Medulla oblongata (tissue), 1 donor: ENCODE measurements at regions not wholly inside any gene's neighbourhood (a gene's known extent, or its start where the extent isn't known, plus 50 kb on each side); places are given as distances from the start of the nearest gene placed in this dataset.

Experiments
- DNase-seq: peaks from one replicate; pipeline ENCODE4 v3.0.0-alpha.2; 2015; ENCODE audit errors: extremely low spot score

DNA sequence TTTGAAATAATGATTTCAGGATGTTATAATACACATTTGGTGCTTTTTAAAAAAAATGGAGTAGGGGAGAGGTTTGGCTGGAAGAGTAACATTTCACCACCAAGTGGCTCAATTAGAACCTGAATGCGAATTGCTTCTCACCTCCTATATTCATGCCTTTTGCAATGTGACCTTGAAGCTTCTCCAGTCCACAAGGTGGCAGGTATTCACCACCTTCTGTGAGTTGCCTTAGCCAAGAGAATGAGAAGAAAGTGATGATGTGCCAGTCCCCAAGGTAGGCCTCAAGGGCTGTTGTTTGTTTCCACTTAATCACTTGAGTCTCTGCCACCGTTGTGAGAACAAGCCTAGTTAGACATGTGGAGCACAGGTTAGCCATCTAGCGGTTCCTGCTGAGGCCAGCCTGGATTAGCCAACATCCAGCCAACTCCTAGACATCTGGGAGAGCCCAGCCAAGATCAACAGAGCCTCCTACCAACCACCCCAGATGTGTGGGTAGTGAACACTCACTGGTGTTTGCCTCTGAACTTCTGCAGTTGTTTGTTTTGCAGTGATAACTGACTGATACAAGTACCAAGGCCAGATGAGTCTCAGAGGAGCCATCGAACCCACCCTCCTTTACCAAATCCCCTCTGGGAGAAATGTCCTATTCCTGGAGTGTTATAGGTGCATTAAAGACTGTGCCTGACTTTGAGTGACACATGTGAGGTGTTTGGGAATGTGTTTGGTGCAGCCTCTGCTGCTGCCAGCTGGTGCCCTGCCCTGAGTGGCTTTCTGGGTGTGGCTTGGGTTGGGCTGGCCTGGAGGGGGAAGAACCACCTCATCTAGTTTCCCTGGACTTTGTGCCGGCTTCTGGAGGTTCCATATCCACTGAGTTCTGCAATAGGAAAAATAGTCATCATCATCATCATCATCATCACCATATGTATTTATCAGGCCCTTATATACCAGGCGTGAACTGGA, 132.5 kb upstream of the RFLNA start:
- no peak for DNase-seq

DNA sequence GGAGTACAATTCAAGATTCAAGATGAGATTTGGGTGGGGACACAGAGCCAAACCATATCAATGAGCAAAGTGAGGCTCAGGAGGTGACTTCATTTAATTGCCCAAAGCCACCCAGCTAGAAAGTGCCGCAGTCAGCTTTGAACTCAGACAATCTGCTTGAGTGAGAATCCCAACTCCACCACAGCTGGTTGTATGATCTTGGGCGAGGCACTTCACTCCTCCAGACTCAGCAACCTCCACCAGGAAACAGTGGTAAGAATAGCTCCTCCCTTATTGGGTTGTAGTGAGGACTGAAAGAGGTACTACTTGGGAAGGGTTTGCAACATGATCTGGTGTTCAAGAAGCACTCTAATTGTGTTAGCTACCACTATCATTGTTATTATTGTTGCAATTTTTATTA, 129.2 kb upstream of the RFLNA start:
- DNase-seq, result no peak

DNA sequence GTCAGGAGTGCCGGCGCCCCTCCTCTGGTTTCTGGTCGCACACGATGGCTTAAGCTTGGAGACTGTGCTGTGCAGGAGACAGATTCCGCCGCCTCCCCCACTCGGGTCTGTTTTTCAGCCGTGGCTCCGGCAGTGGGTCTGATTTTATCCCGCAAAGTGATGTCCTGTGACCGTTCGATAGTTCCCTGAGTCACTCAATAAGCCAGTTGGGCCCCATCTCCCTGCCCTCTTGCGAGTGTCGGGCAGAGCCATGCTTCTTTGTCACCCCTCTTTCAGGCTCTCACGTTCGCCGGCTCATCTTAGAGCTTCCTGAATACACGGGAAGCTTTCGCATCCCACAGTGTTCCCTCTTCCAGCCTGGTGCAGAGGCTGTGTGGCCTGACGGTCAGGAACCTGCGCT, 127.8 kb upstream of the RFLNA start:
- no peak for DNase-seq

DNA sequence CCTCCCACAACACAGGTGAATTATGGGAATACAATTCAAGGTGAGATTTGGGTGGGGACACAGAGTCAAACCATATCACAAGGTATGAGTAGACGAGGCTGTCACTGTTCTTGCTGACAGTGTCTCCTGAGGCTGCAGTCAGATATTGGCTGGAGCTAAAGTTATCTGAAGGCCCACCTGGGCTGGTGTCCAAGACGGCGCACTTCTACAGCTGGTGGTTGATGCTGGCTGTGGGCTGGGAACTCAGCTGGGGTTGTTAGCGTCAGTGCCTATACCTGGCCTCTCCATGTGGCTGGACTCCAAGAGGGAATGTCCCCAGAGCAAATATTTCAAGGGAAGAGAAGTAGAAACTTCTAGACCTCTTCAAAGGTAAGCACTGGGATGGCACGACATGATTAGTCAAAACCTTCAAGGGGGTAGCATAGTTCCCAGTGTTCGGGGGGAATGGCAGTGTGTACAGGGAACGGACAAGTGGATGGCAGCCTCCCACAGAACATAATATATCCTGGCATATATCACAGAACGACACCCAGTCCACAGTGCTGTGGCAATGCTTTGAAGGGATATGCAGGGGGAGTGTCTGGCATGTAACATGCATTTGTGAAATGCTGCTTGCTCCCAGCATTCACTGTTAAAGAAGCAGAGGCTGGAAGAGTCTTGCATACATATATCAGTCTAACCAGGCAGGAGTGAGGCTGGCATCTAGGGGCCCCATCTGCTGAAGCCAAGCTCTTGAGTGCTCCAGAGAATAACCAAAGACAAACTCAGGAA, 126.7 kb upstream of the RFLNA start:
- DNase-seq, result no peak

DNA sequence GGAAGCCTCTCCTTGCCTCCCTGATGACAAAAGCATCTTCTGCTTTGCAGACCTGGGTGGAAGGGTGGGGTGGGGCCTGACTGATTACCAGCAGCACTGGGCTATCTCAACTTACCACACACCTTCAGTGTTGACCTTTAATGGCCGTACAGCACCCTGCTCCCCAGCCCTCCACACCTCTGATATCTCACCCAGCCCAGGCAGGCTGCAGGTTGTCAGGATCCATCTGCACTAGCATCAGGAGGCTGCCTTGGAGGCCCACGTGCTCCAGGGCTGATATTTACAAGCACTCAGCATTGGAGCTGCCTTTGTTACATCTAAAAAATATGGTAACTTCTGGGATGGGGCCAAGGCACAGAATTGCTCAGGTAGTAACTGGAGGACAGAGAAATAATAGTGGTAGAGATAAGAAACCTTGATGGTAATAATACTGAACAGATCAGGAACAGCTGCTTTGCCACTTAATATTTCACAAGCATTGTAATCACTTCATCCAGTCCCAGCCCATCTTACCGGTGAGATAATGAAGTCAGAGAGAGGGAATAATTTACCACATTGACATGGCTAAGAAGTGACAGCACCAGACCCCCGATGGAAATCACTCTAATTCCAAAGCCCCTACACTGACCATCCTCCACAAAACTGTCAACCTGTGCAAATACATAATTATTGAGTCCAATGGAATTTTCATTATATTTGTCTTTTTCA, 125.2 kb upstream of the RFLNA start:
- DNase-seq, result no peak

DNA sequence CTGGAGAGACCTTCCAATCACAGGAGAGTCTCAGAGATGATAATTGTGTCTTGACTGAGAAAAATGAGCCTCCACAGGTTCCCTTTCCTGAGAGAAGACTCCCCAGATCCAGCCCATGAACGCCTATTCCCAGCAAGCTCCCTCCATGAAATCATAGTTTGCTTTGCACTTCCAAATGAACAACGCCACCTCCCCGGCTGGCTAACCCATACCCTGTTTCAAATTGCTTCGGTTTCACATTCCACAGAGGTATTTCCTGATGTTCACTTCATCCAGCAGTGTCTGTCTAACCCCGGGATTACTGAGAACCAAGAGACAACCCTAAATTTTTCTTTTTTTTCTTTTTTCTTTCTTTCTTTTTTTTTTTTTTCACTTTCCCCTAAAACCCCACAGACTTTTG, 124.1 kb upstream of the RFLNA start:
- DNase-seq, result no peak

DNA sequence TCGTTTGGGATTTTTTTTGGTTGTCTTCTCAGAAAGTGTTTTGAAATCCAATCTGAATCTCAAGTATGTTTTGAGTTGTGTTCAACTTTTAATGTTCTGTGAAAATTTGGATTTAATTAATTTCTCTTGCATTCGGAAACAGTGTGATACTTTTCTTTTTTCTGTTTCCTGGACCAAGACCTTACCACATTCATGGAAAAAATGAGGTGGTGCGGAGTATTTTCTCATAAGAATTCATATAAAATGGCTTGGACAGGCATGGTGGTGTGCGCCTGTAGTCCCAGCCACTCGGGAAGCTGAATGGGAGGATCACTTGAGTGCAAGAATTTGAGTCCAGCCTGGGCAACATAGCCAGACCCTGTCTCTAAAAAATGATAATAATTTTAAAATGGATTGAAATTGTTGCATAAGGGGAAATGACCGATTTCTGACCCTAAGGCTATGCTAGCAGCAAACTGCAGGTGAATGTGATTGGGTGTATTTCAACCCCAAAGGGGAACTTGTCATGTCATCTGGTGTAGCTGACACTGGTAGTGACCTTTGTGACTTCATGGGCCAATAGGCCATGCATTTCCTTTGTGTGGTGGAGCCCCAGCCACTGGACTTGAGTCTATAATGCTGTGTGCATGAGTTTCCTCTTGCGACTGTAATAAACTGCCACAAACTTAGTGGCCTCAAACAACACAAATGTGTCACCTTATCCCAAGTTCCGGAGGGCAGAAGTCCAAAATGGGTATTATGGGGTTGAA, 123.5 kb upstream of the RFLNA start:
- DNase-seq, result no peak

DNA sequence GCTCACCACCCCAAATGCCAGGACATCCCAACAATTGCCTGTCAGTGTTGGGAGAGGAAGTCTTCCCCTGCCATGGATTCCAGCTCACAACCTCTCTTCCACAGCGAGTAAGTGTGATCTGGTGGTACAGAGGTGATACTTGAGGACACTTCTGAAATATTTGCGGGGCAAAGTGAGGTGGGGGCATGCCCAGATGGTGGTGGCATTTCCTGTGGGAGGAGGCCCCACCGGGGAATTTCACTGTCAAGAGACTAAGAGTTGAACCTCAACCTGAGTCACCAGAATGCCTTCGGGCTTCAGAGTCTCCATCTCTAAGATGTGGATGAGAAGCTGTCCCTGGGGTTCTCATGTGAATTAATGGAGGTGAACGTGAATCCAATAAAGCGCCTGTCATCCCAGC, 122.3 kb upstream of the RFLNA start:
- DNase-seq, result no peak

DNA sequence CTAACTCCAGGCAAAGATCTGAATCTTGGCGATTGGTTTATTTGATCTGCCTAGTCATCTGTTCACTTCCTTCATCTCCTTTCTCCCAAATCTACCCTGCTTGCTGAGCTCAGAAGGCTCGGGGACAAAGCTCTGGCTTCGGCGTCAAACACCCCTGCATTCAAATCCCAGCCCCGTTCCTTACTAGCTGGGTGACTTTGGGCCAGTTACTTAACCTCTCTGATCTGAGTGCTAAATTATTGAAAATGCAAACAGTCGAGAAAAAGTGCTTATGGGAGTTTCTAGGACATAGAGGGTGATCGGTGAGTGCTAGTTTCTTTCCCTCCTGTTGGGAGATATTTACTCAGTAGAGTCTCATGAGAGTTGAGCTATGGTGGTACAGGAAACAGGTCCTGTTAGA, 121.2 kb upstream of the RFLNA start:
- no peak for DNase-seq

DNA sequence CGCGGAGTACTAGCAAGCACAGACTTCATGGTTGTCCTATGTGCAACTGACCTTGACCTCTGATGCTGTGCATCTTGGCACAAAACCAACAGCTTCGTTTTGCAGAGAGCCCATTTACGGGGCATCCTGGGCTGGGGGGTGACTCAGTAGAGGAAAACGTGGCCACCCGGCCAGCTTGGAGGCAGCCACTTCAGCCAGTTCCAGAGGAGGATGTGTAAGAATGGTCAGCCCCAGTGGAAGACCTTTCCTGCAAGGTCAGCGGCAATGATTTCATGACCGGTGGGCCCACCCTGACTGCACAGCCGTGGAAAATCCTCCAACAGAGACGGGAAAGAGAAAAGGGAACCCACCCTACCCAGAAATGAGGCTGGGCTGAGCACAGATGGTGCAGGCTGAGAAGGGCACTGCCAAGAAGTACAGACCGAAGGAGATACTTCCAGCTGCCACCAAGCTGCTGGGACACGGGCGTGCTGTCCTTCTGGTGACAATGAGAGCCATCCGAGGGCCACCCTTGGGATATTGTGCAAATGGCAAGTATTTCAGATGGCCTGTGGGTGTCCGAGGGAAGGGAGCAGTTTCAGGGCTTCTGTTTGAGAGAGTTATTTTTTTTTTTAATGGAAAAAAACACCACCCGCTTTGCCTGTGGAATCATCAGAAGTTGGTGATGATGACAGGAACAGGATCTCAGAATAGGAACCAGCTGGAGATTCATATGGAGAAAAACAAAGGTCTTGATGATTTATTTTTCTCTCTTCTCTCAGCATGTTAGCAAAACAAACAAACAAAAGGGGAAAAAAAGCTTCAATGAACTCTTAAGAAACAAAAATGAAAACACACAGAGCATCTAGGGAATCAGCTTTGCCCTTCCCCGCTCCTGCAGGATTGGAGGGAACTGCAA, 120.2 kb upstream of the RFLNA start:
- DNase-seq, result no peak

DNA sequence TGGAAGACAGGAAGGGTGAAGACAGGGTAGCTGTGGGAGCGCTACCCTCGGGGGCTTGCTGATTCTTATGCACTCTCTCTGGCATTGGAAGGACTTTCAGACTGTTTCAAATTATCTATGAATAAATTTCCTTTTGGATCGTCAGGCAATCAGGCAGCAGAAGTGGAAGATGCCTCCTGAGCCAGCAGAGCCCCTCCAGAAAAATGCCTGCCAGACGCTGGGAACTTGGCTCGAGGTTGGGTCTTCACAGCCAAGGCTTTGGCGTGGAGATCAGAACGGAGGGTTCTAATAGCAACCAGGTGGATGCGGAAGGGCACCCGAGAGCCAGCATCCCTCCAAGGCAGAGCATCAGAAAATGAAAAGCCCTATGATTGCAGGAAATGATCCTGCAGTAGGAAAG, 119.2 kb upstream of the RFLNA start:
- no peak for DNase-seq

DNA sequence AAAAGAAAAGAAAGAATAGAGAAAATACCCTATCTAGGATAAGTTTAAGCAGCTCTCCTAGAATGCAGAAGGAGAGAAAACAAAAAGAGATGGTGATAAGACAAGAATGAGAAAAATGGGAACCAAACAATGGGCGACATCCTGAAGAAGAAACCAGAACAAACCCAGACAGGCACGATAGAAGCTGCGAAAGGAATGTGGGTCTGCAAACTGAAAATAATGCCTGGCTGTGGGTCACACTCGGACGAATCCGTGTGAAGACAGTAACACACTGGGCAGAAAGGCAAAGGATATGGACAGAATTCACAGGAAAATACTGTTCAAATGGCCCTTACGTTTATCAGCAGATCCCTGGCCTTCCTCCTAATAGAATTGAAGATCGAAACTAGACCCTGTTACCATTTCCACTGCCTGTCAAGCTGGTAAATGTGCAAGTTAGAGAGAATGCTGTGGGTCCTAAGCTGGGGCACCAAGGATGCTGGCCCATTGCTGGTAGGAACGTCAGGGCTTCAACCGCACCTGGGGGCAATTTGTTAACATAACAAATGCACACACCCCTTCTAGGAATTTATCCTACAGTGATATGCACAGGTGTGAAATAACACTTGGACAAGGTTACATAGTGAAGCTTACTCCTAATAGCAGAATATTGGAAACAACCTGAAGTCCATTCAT, 117.5 kb upstream of the RFLNA start:
- no peak for DNase-seq

DNA sequence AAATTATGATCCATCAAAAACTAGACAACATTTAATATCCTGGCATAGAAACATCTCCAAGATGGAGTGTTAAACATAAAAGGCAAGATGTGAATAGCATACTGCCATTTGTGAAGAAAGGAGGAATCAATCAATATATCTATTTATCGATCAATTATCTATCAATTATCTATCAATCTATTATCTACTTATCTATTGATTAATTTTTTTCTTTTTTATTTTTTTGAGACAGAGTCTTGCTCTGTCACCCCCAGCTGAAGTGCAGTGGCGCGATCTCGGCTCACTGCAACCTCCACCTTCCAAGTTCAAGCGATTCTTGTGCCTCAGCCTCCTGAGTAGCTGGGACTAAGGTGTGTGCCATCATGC, 117.0 kb upstream of the RFLNA start:
- no peak for DNase-seq

DNA sequence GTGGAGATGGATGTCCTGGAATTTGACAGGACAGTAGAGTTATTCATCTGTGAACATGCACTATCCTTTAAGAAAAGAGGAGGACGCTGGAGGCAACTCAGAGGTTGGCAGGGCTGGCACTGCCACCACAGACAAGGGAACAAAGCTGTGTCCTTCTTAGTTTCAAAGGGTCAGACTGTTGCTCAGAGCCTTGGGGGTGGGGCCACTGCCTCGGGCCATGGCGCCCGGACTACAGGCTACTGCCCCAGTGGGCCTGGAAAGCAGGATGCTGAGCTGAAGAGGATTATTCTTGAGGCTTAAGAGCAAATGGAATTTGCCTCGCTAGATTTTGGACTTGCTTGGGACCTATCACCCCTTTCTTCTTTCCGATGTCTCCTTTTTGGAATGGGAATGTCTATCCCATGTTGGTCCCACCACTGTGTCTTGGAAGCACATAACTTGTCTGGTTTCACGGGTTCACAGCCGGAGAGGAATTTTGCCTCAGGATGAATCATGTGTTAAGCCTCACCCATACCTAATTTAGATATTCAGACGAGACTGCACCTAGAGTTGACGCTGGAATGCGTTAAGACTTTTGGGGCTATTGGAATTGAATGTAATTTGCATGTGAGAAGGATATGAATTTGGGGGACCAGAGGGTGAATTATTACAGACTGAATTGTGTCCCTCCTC, 114.8 kb upstream of the RFLNA start:
- DNase-seq, result no peak

DNA sequence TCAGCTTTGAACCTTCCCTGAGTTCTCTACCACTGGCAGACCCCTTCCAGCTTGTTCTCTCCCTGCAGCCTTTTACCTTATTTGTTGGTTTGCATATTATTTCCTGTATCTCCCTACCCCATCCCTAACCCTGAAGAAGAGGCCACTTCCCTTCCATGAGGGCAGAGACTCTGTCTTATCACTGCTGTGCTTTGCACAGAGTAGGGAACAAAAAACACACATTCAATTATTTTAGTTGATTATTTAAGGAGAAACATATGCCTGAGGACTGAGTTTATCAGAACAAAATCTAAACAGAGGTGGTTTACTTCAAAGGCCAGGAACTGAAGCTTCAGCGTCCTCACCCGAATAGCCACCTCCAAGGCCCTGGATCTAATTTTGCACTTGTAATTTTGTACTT, 111.7 kb upstream of the RFLNA start:
- DNase-seq, result no peak

DNA sequence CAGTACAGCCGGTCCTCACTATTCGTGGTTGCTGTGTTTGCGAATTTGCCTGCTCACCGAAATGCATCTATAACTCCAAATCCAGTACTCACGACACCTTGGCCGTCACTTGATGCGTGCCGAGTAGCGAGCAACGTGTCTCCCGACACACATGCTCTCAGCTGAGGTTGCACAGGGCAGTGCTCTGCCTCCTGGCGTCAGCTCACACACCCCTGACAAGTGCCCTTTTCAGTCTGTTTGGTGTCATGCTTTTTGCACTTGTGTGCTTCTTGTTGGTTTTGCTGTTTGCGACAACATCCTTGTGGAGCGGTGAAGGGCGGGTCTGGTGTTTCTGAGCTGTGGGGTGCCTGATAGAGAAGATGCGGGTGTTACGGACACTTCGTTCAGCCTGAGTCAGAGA, 110.4 kb upstream of the RFLNA start:
- DNase-seq, result no peak

DNA sequence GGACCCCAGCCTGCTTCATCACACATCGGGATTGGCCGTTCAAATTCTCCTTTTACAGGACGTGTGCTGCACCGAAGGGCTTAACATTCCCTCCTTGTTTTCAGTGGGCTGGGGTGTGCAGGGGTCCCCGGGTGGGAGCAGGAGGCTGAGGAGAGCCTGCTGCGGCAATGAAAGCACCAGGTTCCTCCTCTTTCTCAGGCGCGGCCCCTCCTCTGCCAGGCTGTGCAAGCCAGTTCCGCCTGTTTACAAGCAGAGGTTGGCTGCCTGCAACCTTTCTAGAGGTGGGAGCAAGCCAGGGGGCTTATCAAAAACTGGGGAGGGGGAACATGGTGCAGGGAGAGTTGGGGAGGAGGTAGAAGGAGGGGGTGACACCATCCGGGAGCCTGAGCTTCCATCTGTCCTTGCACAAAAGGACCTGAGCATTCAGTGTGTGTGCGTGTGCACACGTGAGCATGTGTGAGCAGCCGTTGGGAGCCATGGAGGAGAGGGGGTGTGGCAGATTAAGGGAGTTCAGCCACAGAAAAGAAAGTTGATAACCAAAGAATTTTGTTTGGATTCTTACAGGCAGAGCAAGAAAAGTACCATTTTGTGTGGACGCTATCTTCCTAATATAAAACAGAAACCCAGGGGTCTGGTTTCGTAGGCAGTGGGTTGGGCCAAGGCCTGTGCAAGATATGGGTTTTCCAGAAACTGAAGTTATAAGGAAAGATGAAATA, 108.8 kb upstream of the RFLNA start:
- no peak for DNase-seq

DNA sequence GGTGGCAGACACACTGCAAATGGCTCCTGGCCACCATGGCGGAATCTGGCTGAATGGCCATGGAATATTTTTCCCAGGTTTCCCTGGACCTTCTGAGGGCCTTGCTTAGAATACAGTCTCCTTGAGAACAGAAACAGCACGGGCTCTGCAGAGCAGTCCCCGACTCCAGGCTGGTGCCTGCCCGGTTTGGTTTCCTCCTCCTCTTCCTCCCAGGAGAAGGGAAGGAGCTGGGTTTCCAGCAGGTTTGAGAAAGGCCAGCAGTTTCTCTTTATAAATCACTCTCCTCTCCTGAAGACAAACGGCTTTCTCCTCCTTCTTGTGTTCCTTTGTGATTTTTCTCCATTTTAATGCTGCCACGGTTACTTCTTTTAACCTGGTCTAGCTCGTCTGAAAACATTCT, 106.8 kb upstream of the RFLNA start:
- no peak for DNase-seq
